Lung (tissue), 11 donors: ENCODE measurements at regions not wholly inside any gene's neighbourhood (a gene's known extent, or its start where the extent isn't known, plus 50 kb on each side); places are given as distances from the start of the nearest gene placed in this dataset.

Experiments used
- ATAC-seq: fragments of 200-7000 bp; cut with Tn5 transposase; one replicate; pipeline ENCODE4 v1.9.1; 2020; ENCODE audit warnings: moderate number of reproducible peaks; ENCODE audit not compliant: insufficient read depth, low FRiP score
- DNase-seq, 3 donors: peaks; one replicate each; pipeline ENCODE4 v3.0.0-alpha.2; 2013 to 2017
- H3K27ac ChIP-seq, 2 donors: one replicate each; pipeline ENCODE4 v1.5.1; 2013; ENCODE audit warnings: mild to moderate bottlenecking in 2 of 2, moderate library complexity in 2 of 2, control low read depth in 1 of 2, inconsistent platforms in 1 of 2, low read depth in 1 of 2, low read length in 1 of 2
- H3K27me3 ChIP-seq, 3 donors: one replicate each; pipeline ENCODE4 v1.5.1; 2013; ENCODE audit warnings: low read length in 2 of 3; ENCODE audit not compliant: control insufficient read depth in 3 of 3, insufficient read depth in 3 of 3
- H3K36me3 ChIP-seq, 4 donors: one replicate each; pipeline ENCODE4 v1.5.1; 2013; ENCODE audit warnings: low read length in 4 of 4, mild to moderate bottlenecking in 1 of 4, moderate library complexity in 1 of 4; ENCODE audit not compliant: control insufficient read depth in 4 of 4, insufficient read depth in 4 of 4
- H3K4me1 ChIP-seq, 5 donors: one replicate each; pipeline ENCODE4 v1.5.1; 2013; ENCODE audit warnings: low read length in 5 of 5, mild to moderate bottlenecking in 2 of 5, moderate library complexity in 1 of 5; ENCODE audit not compliant: control insufficient read depth in 5 of 5, insufficient read depth in 5 of 5
- H3K4me3 ChIP-seq: one replicate; pipeline ENCODE4 v1.5.1; 2013; ENCODE audit warnings: mild to moderate bottlenecking, control low read depth, moderate library complexity
- H3K9ac ChIP-seq, 2 donors: one replicate each; pipeline ENCODE4 v1.5.1; 2013; ENCODE audit warnings: low read length in 2 of 2, control low read depth in 1 of 2; ENCODE audit not compliant: insufficient read depth in 1 of 2
- H3K9me3 ChIP-seq, 4 donors: one replicate each; pipeline ENCODE4 v1.5.1; 2013; ENCODE audit warnings: low read length in 3 of 4, mild to moderate bottlenecking in 1 of 4, moderate library complexity in 1 of 4; ENCODE audit not compliant: control insufficient read depth in 4 of 4, insufficient read depth in 3 of 4
- CTCF ChIP-seq: IDR thresholded peaks from 2 replicates; pipeline ENCODE4 v1.5.1; 2012; ENCODE audit warnings: mild to moderate bottlenecking; ENCODE audit errors: control extremely low read depth, extremely low read depth
- WGBS, 2 donors: extraction: QIAGEN DNeasy Blood & Tissue Kit; methylation state at CpG; one replicate each; pipeline ENCODE4 v1.1.7; 2013; 5-methylcytosine and 5-hydroxymethylcytosine counted together
- donor health status: control.
- donor health status: control.
- donor health status: Bipolar disorder and iron deficiency.
- donor health status: healthy.
- donor health status: DM: yes; HTN: yes; CAD: no.

DNA sequence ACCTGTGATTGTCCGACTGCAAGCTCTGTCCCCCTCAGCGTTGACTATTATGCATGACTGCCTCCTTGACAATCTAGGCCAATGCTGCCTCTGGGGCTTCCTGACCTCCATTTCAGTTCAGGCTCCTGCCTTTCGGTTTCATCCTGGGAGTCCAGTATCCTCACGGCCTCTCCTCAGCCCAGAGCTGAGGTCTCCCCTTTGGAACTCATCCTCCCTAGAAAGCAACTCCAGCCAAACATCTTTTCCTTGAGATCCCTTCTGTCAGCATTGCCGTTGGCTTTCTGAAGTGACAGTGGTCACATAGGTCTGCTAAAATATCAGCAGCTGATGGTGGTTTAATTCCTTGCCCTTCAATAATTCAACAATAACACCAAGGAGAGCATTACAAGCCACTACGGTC, 519.1 kb upstream of the NBEA start:
- no peak for TF ChIP-seq CTCF
- 94 to 95% methylated on average over 6 of the region's 6 CpGs for WGBS, 2 donors
- H3K9ac ChIP-seq, result no peak overlapping the region
- H3K9me3 ChIP-seq, result peaks cover 0 to 3% (median 0%) of the 10 kb centered on the region in 4 donors
- DNase-seq (no peak), ATAC-seq (no peak)
- no peaks in the 10 kb centered on the region for H3K27me3 ChIP-seq
- peaks cover 0 to 20% (median 6%) of the 10 kb centered on the region in 5 donors for H3K4me1 ChIP-seq
- H3K27ac ChIP-seq, result no peak overlapping the region
- H3K4me3 ChIP-seq, result no peak overlapping the region
- H3K36me3 ChIP-seq, result no peaks in the 10 kb centered on the region

DNA sequence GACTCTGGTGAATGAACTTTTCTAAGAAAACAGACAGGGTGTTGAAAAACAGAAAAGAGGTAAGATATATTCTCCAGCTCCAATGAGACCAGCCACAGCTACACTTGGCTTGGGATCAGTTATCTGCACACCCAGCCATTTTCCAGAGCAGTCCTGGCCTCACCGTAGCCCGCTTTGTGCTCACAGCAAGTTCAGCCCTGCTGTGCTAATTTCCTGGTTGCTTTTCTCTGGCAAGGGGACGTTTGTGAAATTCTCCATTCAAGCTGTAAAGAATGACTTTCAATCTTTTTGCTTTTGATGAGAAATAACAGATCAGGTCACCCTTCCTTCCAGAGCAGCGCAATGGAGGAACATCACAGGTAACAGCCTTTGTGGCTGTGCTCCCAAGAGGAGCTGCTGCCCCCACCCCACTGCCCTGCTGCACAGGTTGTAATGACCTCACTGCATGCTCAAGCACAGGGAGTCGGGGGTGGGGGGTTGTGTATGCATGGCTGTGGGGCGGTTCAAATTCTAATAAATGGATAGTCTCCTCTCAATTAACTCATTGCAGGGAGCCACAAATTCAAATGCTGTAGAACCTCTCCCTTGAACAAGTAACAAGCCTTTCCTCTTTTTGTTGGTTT, 516.6 kb upstream of the NBEA start:
- no peak overlapping the region for H3K27ac ChIP-seq
- 70 to 76% methylated on average over 6 of the region's 6 CpGs for WGBS, 2 donors
- H3K4me3 ChIP-seq, result no peak overlapping the region
- no peaks in the 10 kb centered on the region for H3K27me3 ChIP-seq
- DNase-seq (no peak), ATAC-seq (no peak)
- peaks cover 0 to 3% (median 0%) of the 10 kb centered on the region in 4 donors for H3K9me3 ChIP-seq
- TF ChIP-seq CTCF, result no peak
- H3K36me3 ChIP-seq, result no peaks in the 10 kb centered on the region
- no peaks in the 10 kb centered on the region for H3K4me1 ChIP-seq
- no peak overlapping the region for H3K9ac ChIP-seq

- Histone ChIP-seq H3K9ac (no peak overlapping the region), H3K36me3 (no peaks in the 10 kb centered on the region), H3K4me3 (no peak overlapping the region), H3K4me1 (no peaks in the 10 kb centered on the region), H3K27me3 (no peaks in the 10 kb centered on the region), H3K9me3 (no peaks in the 10 kb centered on the region), H3K27ac (no peak overlapping the region)
- no peak for TF ChIP-seq CTCF
- ATAC-seq (no peak), DNase-seq (peak in 2 of 3 donors; percentile 34 to 62)
- WGBS, 2 donors, result 83 to 86% methylated on average over 3 of the region's 3 CpGs
Measured at GRCh38 chr13:34428911-34429310, 513.2 kb upstream of the NBEA start.

DNA sequence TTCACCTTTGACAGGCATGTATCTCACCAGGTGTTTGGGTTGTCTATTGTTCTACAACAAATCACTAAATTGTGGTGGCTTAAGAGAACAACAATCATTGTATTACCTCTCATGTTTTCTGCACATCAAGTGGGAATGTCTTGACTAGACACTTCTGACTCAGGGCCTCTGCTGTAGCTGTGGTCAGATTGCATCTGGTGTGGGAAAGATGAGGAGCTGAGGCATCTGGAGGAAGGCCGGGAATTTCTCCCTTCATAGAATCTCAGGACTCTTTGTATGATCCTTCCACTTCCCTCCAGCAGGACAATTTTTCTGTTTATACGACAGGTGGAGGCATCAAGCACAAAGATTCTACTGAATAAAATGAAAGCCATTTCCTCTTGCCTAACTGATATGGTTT, 511.8 kb upstream of the NBEA start:
- WGBS, 2 donors, result 95 to 98% methylated on average over 2 of the region's 2 CpGs
- DNase-seq, result no peak
- no peaks in the 10 kb centered on the region for H3K4me1 ChIP-seq
- ATAC-seq, result no peak
- no peak overlapping the region for H3K27ac ChIP-seq
- no peak for TF ChIP-seq CTCF
- no peak overlapping the region for H3K4me3 ChIP-seq
- H3K9me3 ChIP-seq, result no peaks in the 10 kb centered on the region
- no peak overlapping the region for H3K9ac ChIP-seq
- no peaks in the 10 kb centered on the region for H3K27me3 ChIP-seq
- no peaks in the 10 kb centered on the region for H3K36me3 ChIP-seq
